Chondrocyte (in vitro differentiated cells): ENCODE measurements at regions not wholly inside any gene's neighbourhood (a gene's known extent, or its start where the extent isn't known, plus 50 kb on each side); places are given as distances from the start of the nearest gene placed in this dataset.
"Not testable (repeated sequence)": the region's sequence is repeated elsewhere in the genome, so short reads cannot be mapped to it uniquely, and the experiment has no call there.

Source experiments
- DNase-seq: peaks from one replicate; pipeline ENCODE4 v3.0.0; 2021; ENCODE audit warnings: mixed read lengths, low spot score
- H3K27ac Mint-ChIP-seq: one replicate; pipeline ENCODE4 v1.8.0; 2021; ENCODE audit warnings: mild to moderate bottlenecking, moderate library complexity, mixed read lengths; ENCODE audit not compliant: unreplicated experiment
- H3K27me3 Mint-ChIP-seq: 2 replicates; pipeline ENCODE4 v1.8.0; 2021; ENCODE audit warnings: low read depth, mixed read lengths
- H3K36me3 Mint-ChIP-seq: 2 replicates; pipeline ENCODE4 v1.8.0; 2021; ENCODE audit warnings: low read depth, mixed read lengths
- H3K4me1 Mint-ChIP-seq: 2 replicates; pipeline ENCODE4 v1.8.0; 2021; ENCODE audit warnings: low read depth, mild to moderate bottlenecking, mixed read lengths
- H3K4me3 Mint-ChIP-seq: one replicate; pipeline ENCODE4 v1.8.0; 2021; ENCODE audit warnings: mild to moderate bottlenecking, moderate library complexity, mixed read lengths; ENCODE audit not compliant: unreplicated experiment
- H3K9me3 Mint-ChIP-seq: 2 replicates; pipeline ENCODE4 v1.8.0; 2021; ENCODE audit warnings: low read depth, mixed read lengths
- CTCF ChIP-seq: fragments of 200-600 bp; sonication (generic); IDR thresholded peaks from 2 replicates; pipeline ENCODE4 v1.5.0; 2021; ENCODE audit warnings: antibody characterized with exemption, mild to moderate bottlenecking, moderate library complexity

GRCh38 chr20:12243327-12243726 is 325.6 kb downstream of the BTBD3 start:
- H3K4me3 Mint-ChIP-seq = no peak overlapping the region
- no peak for TF ChIP-seq CTCF
- DNase-seq = no peak
- H3K27ac Mint-ChIP-seq = no peak overlapping the region
- no peaks in the 10 kb centered on the region for H3K9me3 Mint-ChIP-seq
- H3K36me3 Mint-ChIP-seq = no peaks in the 10 kb centered on the region
- no peaks in the 10 kb centered on the region for H3K4me1 Mint-ChIP-seq
- H3K27me3 Mint-ChIP-seq = no peaks in the 10 kb centered on the region

GRCh38 chr20:12248481-12248880 is 330.8 kb downstream of the BTBD3 start:
- no peak overlapping the region for H3K27ac Mint-ChIP-seq
- peaks cover 3% of the 10 kb centered on the region for H3K9me3 Mint-ChIP-seq
- no peak overlapping the region for H3K4me3 Mint-ChIP-seq
- peaks cover 5% of the 10 kb centered on the region for H3K4me1 Mint-ChIP-seq
- DNase-seq = no peak
- H3K36me3 Mint-ChIP-seq = no peaks in the 10 kb centered on the region
- no peak for TF ChIP-seq CTCF
- H3K27me3 Mint-ChIP-seq = peaks cover 2% of the 10 kb centered on the region

- H3K9me3 Mint-ChIP-seq = not testable (repeated sequence)
Observed at GRCh38 chr20:12250661-12251060, 333.0 kb downstream of the BTBD3 start.

GRCh38 chr20:12252793-12253192 is 335.1 kb downstream of the BTBD3 start:
- no peak for TF ChIP-seq CTCF
- no peak for DNase-seq
- no peak overlapping the region for H3K27ac Mint-ChIP-seq
- H3K36me3 Mint-ChIP-seq = no peaks in the 10 kb centered on the region
- no peak overlapping the region for H3K4me3 Mint-ChIP-seq
- peaks cover 5% of the 10 kb centered on the region for H3K4me1 Mint-ChIP-seq
- peaks cover 3% of the 10 kb centered on the region for H3K9me3 Mint-ChIP-seq
- peaks cover 2% of the 10 kb centered on the region for H3K27me3 Mint-ChIP-seq

More at GRCh38 chr20:12250661-12251060, 333.0 kb downstream of the BTBD3 start:
- H3K27me3 Mint-ChIP-seq, H3K36me3 Mint-ChIP-seq, DNase-seq, H3K4me1 Mint-ChIP-seq, H3K27ac Mint-ChIP-seq, H3K4me3 Mint-ChIP-seq: not testable (repeated sequence)

- no peak overlapping the region for H3K4me3 Mint-ChIP-seq
- no peak overlapping the region for H3K27ac Mint-ChIP-seq
- no peaks in the 10 kb centered on the region for H3K36me3 Mint-ChIP-seq
- no peak for TF ChIP-seq CTCF
- H3K4me1 Mint-ChIP-seq = peaks cover 5% of the 10 kb centered on the region
- DNase-seq = no peak
- peaks cover 2% of the 10 kb centered on the region for H3K27me3 Mint-ChIP-seq
- H3K9me3 Mint-ChIP-seq = peaks cover 2% of the 10 kb centered on the region
Observed at GRCh38 chr20:12255461-12255970, 337.8 kb downstream of the BTBD3 start.

- no peak for DNase-seq
- no peaks in the 10 kb centered on the region for H3K36me3 Mint-ChIP-seq
- no peak overlapping the region for H3K4me3 Mint-ChIP-seq
- peaks cover 5% of the 10 kb centered on the region for H3K4me1 Mint-ChIP-seq
- H3K27me3 Mint-ChIP-seq = peaks cover 2% of the 10 kb centered on the region
- no peaks in the 10 kb centered on the region for H3K9me3 Mint-ChIP-seq
- no peak overlapping the region for H3K27ac Mint-ChIP-seq
- no peak for TF ChIP-seq CTCF
Observed at GRCh38 chr20:12256806-12257205, 339.1 kb downstream of the BTBD3 start.
